ENCODE measurements at regions not wholly inside any gene's neighbourhood (a gene's known extent, or its start where the extent isn't known, plus 50 kb on each side); places are given as distances from the start of the nearest gene placed in this dataset.

GRCh38 chr13:72221276-72221962 is 354.4 kb upstream of the DACH1 start:
- no peak for DNase-seq (ENCODE audit: low read depth)

GRCh38 chr13:72218966-72219365 is 352.0 kb upstream of the DACH1 start:
- DNase-seq (ENCODE audit: low read depth) = no peak

GRCh38 chr13:72217142-72217541 is 350.1 kb upstream of the DACH1 start:
- DNase-seq (ENCODE audit: low read depth) = no peak

- no peak for DNase-seq (ENCODE audit: low read depth)
These were observed 341.2 kb upstream of the DACH1 start for GRCh38 chr13:72208112-72208645.

GRCh38 chr13:72205773-72206172 is 338.8 kb upstream of the DACH1 start:
- no peak for DNase-seq (ENCODE audit: low read depth)

- DNase-seq (ENCODE audit: low read depth) = peak; percentile 49
These were observed 337.3 kb upstream of the DACH1 start for GRCh38 chr13:72204291-72204690.

- DNase-seq (ENCODE audit: low read depth) = no peak
These were observed 334.7 kb upstream of the DACH1 start for GRCh38 chr13:72201726-72202125.

GRCh38 chr13:72199640-72200039 is 332.6 kb upstream of the DACH1 start:
- DNase-seq (ENCODE audit: low read depth) = no peak

- no peak for DNase-seq (ENCODE audit: low read depth)
These were observed 332.1 kb upstream of the DACH1 start for GRCh38 chr13:72198967-72199560.

- DNase-seq (ENCODE audit: low read depth) = no peak
These were observed 331.0 kb upstream of the DACH1 start for GRCh38 chr13:72198042-72198441.

- no peak for DNase-seq (ENCODE audit: low read depth)
These were observed 328.2 kb upstream of the DACH1 start for GRCh38 chr13:72195044-72195704.

- DNase-seq (ENCODE audit: low read depth) = no peak
These were observed 327.5 kb upstream of the DACH1 start for GRCh38 chr13:72194523-72194922.

- no peak for DNase-seq (ENCODE audit: low read depth)
These were observed 319.9 kb upstream of the DACH1 start for GRCh38 chr13:72186730-72187422.

GRCh38 chr13:72185776-72186175 is 318.8 kb upstream of the DACH1 start:
- DNase-seq (ENCODE audit: low read depth) = no peak

GRCh38 chr13:72181661-72182060 is 314.7 kb upstream of the DACH1 start:
- DNase-seq (ENCODE audit: low read depth) = no peak

- DNase-seq (ENCODE audit: low read depth) = no peak
These were observed 313.4 kb upstream of the DACH1 start for GRCh38 chr13:72180253-72180952.

GRCh38 chr13:72174549-72174948 is 307.5 kb upstream of the DACH1 start:
- no peak for DNase-seq (ENCODE audit: low read depth)

GRCh38 chr13:72170571-72170970 is 303.6 kb upstream of the DACH1 start:
- DNase-seq (ENCODE audit: low read depth) = no peak

GRCh38 chr13:72168126-72168855 is 301.3 kb upstream of the DACH1 start:
- no peak for DNase-seq (ENCODE audit: low read depth)

GRCh38 chr13:72166102-72166650 is 299.2 kb upstream of the DACH1 start:
- peak; percentile 3 for DNase-seq (ENCODE audit: low read depth)

- no peak for DNase-seq (ENCODE audit: low read depth)
These were observed 298.3 kb upstream of the DACH1 start for GRCh38 chr13:72165276-72165675.
